ENCODE measurements at regions not wholly inside any gene's neighbourhood (a gene's known extent, or its start where the extent isn't known, plus 50 kb on each side); places are given as distances from the start of the nearest gene placed in this dataset.

- Histone ChIP-seq H3K9me3 (ENCODE audit: control insufficient read depth, insufficient read depth, low read depth, low read length) (no peaks in the 10 kb centered on the region), H3K27ac (ENCODE audit: extremely low read depth, low read depth, low read length) (no peak overlapping the region), H3K4me3 (ENCODE audit: low read depth, low read length) (no peak overlapping the region), H3K4me1 (ENCODE audit: control insufficient read depth, insufficient read depth, low read length) (no peaks in the 10 kb centered on the region), H3K36me3 (ENCODE audit: control insufficient read depth in 2 of 2, insufficient read depth in 1 of 2, low read length in 2 of 2) (no peaks in the 10 kb centered on the region)
- ChIA-PET CTCF (no interaction called here), POLR2A (no interaction called here)
- TF ChIP-seq PATZ1 (tag by site-specific recombination; IDR thresholded peaks at IDR 0.05), result no peak
- TF ChIP-seq ZNF202 (tag by site-specific recombination; IDR thresholded peaks at IDR 0.05; ENCODE audit: borderline replicate concordance), result no peak
- no peak for TF ChIP-seq ZNF529 (tag by site-specific recombination; IDR thresholded peaks at IDR 0.05; ENCODE audit: insufficient replicate concordance)
- no peak for TF ChIP-seq PRDM1 (tag by site-specific recombination; IDR thresholded peaks at IDR 0.05)
- TF ChIP-seq ZNF416 (tag by site-specific recombination; IDR thresholded peaks at IDR 0.05), result no peak
- no peak for TF ChIP-seq ZNF596 (tag by site-specific recombination; IDR thresholded peaks at IDR 0.05)
- TF ChIP-seq ZNF16 (tag by site-specific recombination; IDR thresholded peaks at IDR 0.05; ENCODE audit: low read depth), result no peak
- TF ChIP-seq BCL11A (tag by site-specific recombination; IDR thresholded peaks at IDR 0.05; ENCODE audit: low read depth), result no peak
- TF ChIP-seq ZNF157 (tag by site-specific recombination; IDR thresholded peaks at IDR 0.05), result no peak
- no peak for TF ChIP-seq ZNF521 (tag by site-specific recombination; IDR thresholded peaks at IDR 0.05)
- no peak for TF ChIP-seq ZNF324 (tag by site-specific recombination; IDR thresholded peaks at IDR 0.05)
- no peak for TF ChIP-seq ZNF148 (tag by site-specific recombination; IDR thresholded peaks at IDR 0.05; ENCODE audit: borderline replicate concordance)
- TF ChIP-seq ZNF114 (tag by site-specific recombination; IDR thresholded peaks at IDR 0.05), result no peak
These were observed 237.2 kb upstream of the SYT10 start for GRCh38 chr12:33676866-33677265.

GRCh38 chr12:33678221-33678964, 238.8 kb upstream of the SYT10 start:
- CTCF ChIA-PET, result no interaction called here
- H3K4me3 ChIP-seq (ENCODE audit: low read depth, low read length), result no peak overlapping the region
- H3K27ac ChIP-seq (ENCODE audit: extremely low read depth, low read depth, low read length), result no peak overlapping the region
- H3K9me3 ChIP-seq (ENCODE audit: control insufficient read depth, insufficient read depth, low read depth, low read length), result no peaks in the 10 kb centered on the region
- H3K4me1 ChIP-seq (ENCODE audit: control insufficient read depth, insufficient read depth, low read length), result no peaks in the 10 kb centered on the region
- no peaks in the 10 kb centered on the region for H3K36me3 ChIP-seq (ENCODE audit: control insufficient read depth in 2 of 2, insufficient read depth in 1 of 2, low read length in 2 of 2)
- POLR2A ChIA-PET, result no interaction called here
- TF ChIP-seq MYNN (tag by site-specific recombination; IDR thresholded peaks at IDR 0.05; ENCODE audit: borderline replicate concordance), result no peak
- TF ChIP-seq ZNF791 (tag by site-specific recombination; IDR thresholded peaks at IDR 0.05), result no peak
- TF ChIP-seq ZNF354C (tag by site-specific recombination; IDR thresholded peaks at IDR 0.05; ENCODE audit: borderline replicate concordance, low read depth), result no peak
- no peak for TF ChIP-seq PRDM1 (tag by site-specific recombination; IDR thresholded peaks at IDR 0.05)
- TF ChIP-seq ZNF580 (tag by site-specific recombination; IDR thresholded peaks at IDR 0.05), result no peak
- TF ChIP-seq ATF2 (tag by site-specific recombination; IDR thresholded peaks at IDR 0.05; ENCODE audit: low read depth), result no peak
- no peak for TF ChIP-seq ZNF626 (tag by site-specific recombination; IDR thresholded peaks at IDR 0.05)
- no peak for TF ChIP-seq ZNF202 (tag by site-specific recombination; IDR thresholded peaks at IDR 0.05; ENCODE audit: borderline replicate concordance)
- TF ChIP-seq ZNF366 (tag by site-specific recombination; conservative IDR thresholded peaks at IDR 0.05), result no peak
- no peak for TF ChIP-seq PRDM10 (tag by site-specific recombination; IDR thresholded peaks at IDR 0.05)
- no peak for TF ChIP-seq ZNF239 (tag by site-specific recombination; IDR thresholded peaks at IDR 0.05)
- no peak for TF ChIP-seq ZNF473 (tag by site-specific recombination; IDR thresholded peaks at IDR 0.05)
- TF ChIP-seq TRIM28 (IDR thresholded peaks at IDR 0.05; ENCODE audit: borderline replicate concordance, low read length), result no peak
